SK-N-SH (cell line): ENCODE measurements at regions not wholly inside any gene's neighbourhood (a gene's known extent, or its start where the extent isn't known, plus 50 kb on each side); places are given as distances from the start of the nearest gene placed in this dataset.

Experiments
- CTCF ChIA-PET: fragments of 300-600, 350-600 bp; formaldehyde crosslinking; extraction: SDS; loops from one replicate; lab custom pipeline; 2021; lab: Yijun Ruan, JAX
- POLR2A ChIA-PET: fragments of 350-600 bp; sonication (Branson Sonifier 250); formaldehyde crosslinking; extraction: SDS; loops from one replicate; lab custom pipeline; 2020; ENCODE audit warnings: antibody characterized with exemption, inconsistent platforms; lab: Yijun Ruan, JAX
- DNase-seq: peaks from one replicate; pipeline ENCODE4 v3.0.0; 2012
- H2AFZ ChIP-seq: fragments of 200-600 bp; sonication (generic); 2 replicates; pipeline ENCODE4 v1.8.1; 2016; ENCODE audit warnings: antibody characterized with exemption, mild to moderate bottlenecking, low read depth
- H3F3A ChIP-seq: fragments of 200-600 bp; sonication (generic); replicated peaks from 2 replicates; pipeline ENCODE3; 2016; ENCODE audit warnings: antibody characterized with exemption, mild to moderate bottlenecking; ENCODE audit not compliant: insufficient read depth
- H3K27ac ChIP-seq, 2 experiments: fragments of 200-500 bp in 1 of 2; fragments of 200-600 bp in 1 of 2; sonication (Bioruptor generic) in 1 of 2; sonication (generic), shearing (Covaris generic) in 1 of 2; 2 replicates each; pipeline versions ENCODE4 v1.5.1 to v1.6.1; 2014 to 2016; ENCODE audit warnings: low read depth in 2 of 2, inconsistent platforms in 1 of 2, low read length in 1 of 2, mild to moderate bottlenecking in 1 of 2, mixed read lengths in 1 of 2
- H3K27me3 ChIP-seq: fragments of 200-600 bp; sonication (generic), shearing (Covaris generic); 2 replicates; pipeline ENCODE4 v1.6.1; 2016; ENCODE audit warnings: mixed run types; ENCODE audit not compliant: insufficient read depth
- H3K36me3 ChIP-seq, 2 experiments: fragments of 200-500 bp in 1 of 2; fragments of 200-600 bp in 1 of 2; sonication (Bioruptor generic) in 1 of 2; sonication (generic) in 1 of 2; replicated peaks in 1 of 2; 2 replicates each; pipeline versions ENCODE3 to v1.5.1; 2014 to 2016; ENCODE audit warnings: low read length in 1 of 2, mild to moderate bottlenecking in 1 of 2; ENCODE audit not compliant: insufficient read depth in 2 of 2, control insufficient read depth in 1 of 2
- H3K4me1 ChIP-seq, 2 experiments: fragments of 200-500 bp in 1 of 2; fragments of 200-600 bp in 1 of 2; sonication (Bioruptor generic) in 1 of 2; sonication (generic), shearing (Covaris generic) in 1 of 2; 2 replicates each; pipeline versions ENCODE4 v1.5.1 to v1.6.1; 2014 to 2016; ENCODE audit warnings: low read depth in 1 of 2, low read length in 1 of 2, mixed run types in 1 of 2; ENCODE audit not compliant: insufficient read depth in 2 of 2, control insufficient read depth in 1 of 2
- H3K4me2 ChIP-seq: fragments of 200-600 bp; sonication (generic), shearing (Covaris generic); 2 replicates; pipeline ENCODE4 v1.6.1; 2017; ENCODE audit warnings: mixed run types
- H3K4me3 ChIP-seq, 2 experiments: fragments of 200-500 bp in 1 of 2; fragments of 200-600 bp in 1 of 2; sonication (Bioruptor generic) in 1 of 2; sonication (generic), shearing (Covaris generic) in 1 of 2; 2 replicates each; pipeline versions ENCODE4 v1.5.1 to v1.8.1; 2014 to 2016; ENCODE audit warnings: low read depth in 2 of 2, inconsistent platforms in 1 of 2, low read length in 1 of 2, mild to moderate bottlenecking in 1 of 2, mixed read lengths in 1 of 2, moderate library complexity in 1 of 2
- H3K79me2 ChIP-seq: fragments of 200-600 bp; sonication (generic); 2 replicates; pipeline ENCODE4 v1.8.1; 2017; ENCODE audit warnings: mild to moderate bottlenecking; ENCODE audit not compliant: insufficient read depth
- H3K9ac ChIP-seq: fragments of 200-600 bp; sonication (generic); 2 replicates; pipeline ENCODE4 v1.6.1; 2017; ENCODE audit warnings: mixed run types
- H3K9me2 ChIP-seq: fragments of 200-600 bp; sonication (generic); 2 replicates; pipeline ENCODE4 v1.6.1; 2017; ENCODE audit warnings: mixed run types
- H3K9me3 ChIP-seq: fragments of 200-600 bp; sonication (generic); 2 replicates; pipeline ENCODE4 v1.6.1; 2017; ENCODE audit warnings: mixed run types, mild to moderate bottlenecking, moderate library complexity
- H4K20me1 ChIP-seq: fragments of 200-600 bp; sonication (generic); 2 replicates; pipeline ENCODE4 v1.6.1; 2017; ENCODE audit warnings: mild to moderate bottlenecking, mixed run types; ENCODE audit not compliant: insufficient read depth
- CTCF ChIP-seq: fragments of 200-600 bp; sonication (generic); IDR thresholded peaks from 2 replicates; pipeline ENCODE4 v1.6.1; 2017; ENCODE audit warnings: antibody characterized with exemption, mild to moderate bottlenecking, moderate library complexity
- ELF1 ChIP-seq: IDR thresholded peaks from 2 replicates; pipeline ENCODE4 v1.4.0; 2012
- EZH2phosphoT487 ChIP-seq: fragments of 200-600 bp; sonication (generic); IDR thresholded peaks from 2 replicates; pipeline ENCODE4 v1.6.1; 2017; ENCODE audit warnings: low read depth, mixed run types, mild to moderate bottlenecking, antibody characterized with exemption, moderate library complexity, borderline replicate concordance
- FOXM1 ChIP-seq: IDR thresholded peaks from 2 replicates; pipeline ENCODE4 v1.4.0; 2012; ENCODE audit warnings: low read depth, mild to moderate bottlenecking
- GABPA ChIP-seq: IDR thresholded peaks from 2 replicates; pipeline ENCODE4 v1.4.0; 2012; ENCODE audit warnings: low read depth, mild to moderate bottlenecking
- GATA2 ChIP-seq: sonication (generic); formaldehyde crosslinking; IDR thresholded peaks from 2 replicates; pipeline ENCODE4 v1.5.0; 2020; ENCODE audit warnings: mild to moderate bottlenecking, missing genetic modification reagents
- IRF3 ChIP-seq: fragments of 150-350 bp; IDR thresholded peaks from 2 replicates; pipeline ENCODE4 v1.6.1; 2016; ENCODE audit warnings: mild to moderate bottlenecking, low read depth, low read length
- JUND ChIP-seq: IDR thresholded peaks from 2 replicates; pipeline ENCODE4 v1.4.0; 2012
- MXI1 ChIP-seq: IDR thresholded peaks from 2 replicates; pipeline ENCODE4 v1.6.1; 2012; ENCODE audit warnings: mild to moderate bottlenecking, low read depth, low read length, improper control_type of control experiment
- REST ChIP-seq: IDR thresholded peaks from 2 replicates; pipeline ENCODE4 v1.6.1; 2012; ENCODE audit warnings: mild to moderate bottlenecking, low read depth, low read length, moderate library complexity
- SMC3 ChIP-seq: IDR thresholded peaks from 2 replicates; pipeline ENCODE4 v1.6.1; 2012; ENCODE audit warnings: low read depth, low read length, improper control_type of control experiment
- USF2 ChIP-seq: fragments of 150-350 bp; IDR thresholded peaks from 2 replicates; pipeline ENCODE4 v1.6.1; 2017; ENCODE audit warnings: antibody characterized with exemption, low read length, low read depth, borderline replicate concordance
- YY1 ChIP-seq: IDR thresholded peaks from 2 replicates; pipeline ENCODE4 v1.4.0; 2012; ENCODE audit warnings: low read depth, mild to moderate bottlenecking
- ZBTB33 ChIP-seq: IDR thresholded peaks from 2 replicates; pipeline ENCODE4 v1.4.0; 2012; ENCODE audit warnings: low read depth, borderline replicate concordance
- WGBS: methylation state at CpG from one replicate; pipeline ENCODE4 v1.1.6; 2017; ENCODE audit warnings: low lambda C conversion rate; 5-methylcytosine and 5-hydroxymethylcytosine counted together

GRCh38 chr9:80259079-80259478 lies 687.3 kb downstream of the TLE4 start:
- Histone ChIP-seq H2AFZ (no peak overlapping the region), H3K4me3 (no peak overlapping the region)
- TF ChIP-seq GATA2 (no peak), GABPA (no peak), USF2 (no peak), EZH2phosphoT487 (no peak), ELF1 (no peak)
- TF ChIP-seq, all 33 proteins: peak for 0
- Histone ChIP-seq H3F3A (no peaks in the 10 kb centered on the region), H3K27me3 (no peaks in the 10 kb centered on the region), H3K79me2 (no peaks in the 10 kb centered on the region), H3K9me3 (peaks cover 4% of the 10 kb centered on the region; the same call in 1 of the 2 replicates), H3K27ac (no peak overlapping the region), H4K20me1 (no peaks in the 10 kb centered on the region), H3K9me2 (no peaks in the 10 kb centered on the region), H3K36me3 (no peaks in the 10 kb centered on the region), H3K4me1 (no peaks in the 10 kb centered on the region), H3K9ac (no peak overlapping the region), H3K4me2 (no peak overlapping the region)
- WGBS, result 15% methylated on average over 2 of the region's 2 CpGs
- ChIA-PET POLR2A (no interaction called here), CTCF (no interaction called here)
- no peak for DNase-seq

GRCh38 chr9:80251778-80252177 lies 680.0 kb downstream of the TLE4 start:
- Histone ChIP-seq H3K27me3 (no peaks in the 10 kb centered on the region), H3K27ac (no peak overlapping the region), H3K9me3 (0 out of 2 replicates have a peak, but pooled peaks cover 4% of the 10 kb centered on the region), H3K36me3 (no peaks in the 10 kb centered on the region), H3K79me2 (no peaks in the 10 kb centered on the region), H3F3A (no peaks in the 10 kb centered on the region), H3K9me2 (no peaks in the 10 kb centered on the region), H3K4me1 (no peaks in the 10 kb centered on the region), H4K20me1 (no peaks in the 10 kb centered on the region), H3K9ac (no peak overlapping the region), H3K4me2 (no peak overlapping the region), H3K4me3 (no peak overlapping the region), H2AFZ (no peak overlapping the region)
- ChIA-PET CTCF (no interaction called here), POLR2A (no interaction called here)
- 31% methylated on average over 4 of the region's 6 CpGs for WGBS
- TF ChIP-seq FOXM1, result no peak
- no peak for TF ChIP-seq IRF3
- no peak for TF ChIP-seq REST
- no peak for TF ChIP-seq GATA2
- no peak for TF ChIP-seq GABPA
- no peak for TF ChIP-seq YY1
- no peak for TF ChIP-seq SMC3
- no peak for TF ChIP-seq CTCF
- no peak for TF ChIP-seq JUND
- no peak for TF ChIP-seq MXI1
- TF ChIP-seq USF2, result no peak
- no peak for TF ChIP-seq ZBTB33
- no peak for DNase-seq
